Erythroblast (primary cell): ENCODE measurements at regions not wholly inside any gene's neighbourhood (a gene's known extent, or its start where the extent isn't known, plus 50 kb on each side); places are given as distances from the start of the nearest gene placed in this dataset.

Source experiments
- GATA1 ChIP-seq: IDR thresholded peaks from 2 replicates; pipeline ENCODE4 v1.6.1; 2011; ENCODE audit warnings: low read depth, mild to moderate bottlenecking, control low read depth, low read length, moderate library complexity
- POLR2A ChIP-seq: IDR thresholded peaks from 2 replicates; pipeline ENCODE4 v1.6.1; 2011; ENCODE audit warnings: mild to moderate bottlenecking, low read length

DNA sequence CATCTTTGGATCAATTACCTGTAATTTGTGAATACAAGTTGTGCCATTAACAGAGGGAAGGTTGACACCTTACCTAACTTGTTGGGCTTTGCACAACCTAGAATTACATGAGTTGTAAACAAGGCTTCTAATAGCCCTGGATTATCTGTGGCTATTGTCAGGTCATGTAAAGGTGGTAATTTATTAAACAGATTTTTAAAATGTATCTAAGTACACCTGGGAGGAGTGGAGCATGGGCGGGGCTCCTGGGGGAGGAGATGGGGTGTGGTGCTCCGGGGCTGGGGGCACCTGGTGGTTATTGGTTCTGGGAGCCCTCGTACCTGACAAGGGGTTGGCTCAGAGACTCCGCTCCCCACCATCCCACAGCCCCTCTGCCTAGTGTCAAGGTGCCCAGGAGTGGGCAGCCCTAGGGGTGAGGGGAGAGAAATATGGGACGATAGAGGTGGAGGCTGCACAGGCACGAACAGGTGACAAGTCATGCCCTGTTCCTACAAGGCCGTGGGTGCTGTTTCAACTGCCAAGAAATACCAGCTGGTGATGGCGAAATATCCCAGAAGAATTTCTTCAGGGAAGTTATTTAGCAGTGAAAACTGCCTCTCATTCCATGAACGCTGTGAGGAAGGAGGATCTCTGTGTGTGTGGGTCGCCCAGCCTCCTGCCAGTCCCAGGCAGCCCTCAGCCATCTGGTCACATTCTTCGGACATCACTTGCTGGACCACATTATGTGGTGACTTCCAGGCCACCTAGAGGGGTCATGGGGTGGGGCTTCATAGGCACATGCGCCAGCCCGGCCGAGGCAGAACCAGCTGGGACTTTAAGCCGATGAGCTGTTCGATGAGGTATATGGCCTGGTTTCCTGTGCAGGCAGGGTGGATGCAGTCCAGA, 55.5 kb upstream of the IRX3 start:
- no peak for TF ChIP-seq POLR2A
- no peak for TF ChIP-seq GATA1
